ENCODE measurements at regions not wholly inside any gene's neighbourhood (a gene's known extent, or its start where the extent isn't known, plus 50 kb on each side); places are given as distances from the start of the nearest gene placed in this dataset.

- H3K27ac ChIP-seq (ENCODE audit: low read length): no peak overlapping the region
- H3K9ac ChIP-seq (ENCODE audit: low read depth, low read length): no peak overlapping the region
- no peaks in the 10 kb centered on the region for H3K4me1 ChIP-seq (ENCODE audit: insufficient read depth, low read length)
- H3K9me3 ChIP-seq (ENCODE audit: insufficient read depth, low read depth, low read length): no peaks in the 10 kb centered on the region
- no peaks in the 10 kb centered on the region for H3K27me3 ChIP-seq (ENCODE audit: insufficient read depth, low read length)
- H3K4me3 ChIP-seq (ENCODE audit: low read length): no peak overlapping the region
- H3K36me3 ChIP-seq (ENCODE audit: insufficient read depth, low read depth, low read length): no peaks in the 10 kb centered on the region
These were observed 204.0 kb upstream of the FAT1 start for GRCh38 chr4:186927624-186928023.

DNA sequence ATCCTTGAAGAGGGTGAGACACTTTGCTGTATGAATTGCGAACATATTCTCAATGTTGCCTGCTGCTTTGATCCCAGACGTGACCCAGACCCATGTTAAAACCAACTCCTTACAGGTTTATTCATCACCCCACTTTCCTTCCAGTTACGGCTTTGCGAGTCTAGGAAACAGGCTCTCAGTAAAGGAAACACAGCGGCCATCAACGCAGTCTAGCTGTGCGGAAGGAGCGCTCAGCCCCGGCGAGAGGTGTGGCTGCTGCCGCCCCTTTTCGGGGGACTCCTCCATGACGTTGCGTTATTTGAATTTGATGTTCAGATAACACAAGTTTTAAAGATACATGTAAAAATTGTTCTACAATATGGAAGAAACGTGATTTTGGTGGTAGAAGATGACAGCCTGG, 206.4 kb upstream of the FAT1 start:
- Histone ChIP-seq H3K9ac (ENCODE audit: low read depth, low read length) (no peak overlapping the region), H3K36me3 (ENCODE audit: insufficient read depth, low read depth, low read length) (no peaks in the 10 kb centered on the region), H3K4me3 (ENCODE audit: low read length) (no peak overlapping the region), H3K27me3 (ENCODE audit: insufficient read depth, low read length) (no peaks in the 10 kb centered on the region), H3K4me1 (ENCODE audit: insufficient read depth, low read length) (no peaks in the 10 kb centered on the region), H3K9me3 (ENCODE audit: insufficient read depth, low read depth, low read length) (no peaks in the 10 kb centered on the region), H3K27ac (ENCODE audit: low read length) (no peak overlapping the region)

DNA sequence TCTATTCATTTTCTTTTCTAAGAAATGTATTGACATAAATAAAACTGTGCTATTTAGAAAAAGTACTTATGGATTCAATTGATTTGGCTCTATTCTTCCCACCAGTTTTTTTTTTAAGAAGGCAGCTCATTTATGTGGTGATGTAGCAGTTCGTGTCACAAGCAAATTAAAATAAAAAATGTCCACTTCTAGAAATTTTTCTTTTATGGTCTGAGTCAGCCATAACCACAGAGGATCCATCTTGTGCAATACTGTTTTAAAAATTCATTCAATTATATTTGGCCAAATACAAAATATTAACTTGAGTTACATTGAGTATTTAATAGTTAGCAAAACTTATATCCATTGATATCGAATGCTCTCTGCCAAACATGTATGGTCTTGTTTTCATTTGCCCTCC, 207.9 kb upstream of the FAT1 start:
- Histone ChIP-seq H3K36me3 (ENCODE audit: insufficient read depth, low read depth, low read length) (no peaks in the 10 kb centered on the region), H3K4me3 (ENCODE audit: low read length) (no peak overlapping the region)

GRCh38 chr4:186932196-186932595, 208.5 kb upstream of the FAT1 start:
- Histone ChIP-seq H3K27me3 (ENCODE audit: insufficient read depth, low read length) (no peaks in the 10 kb centered on the region), H3K4me3 (ENCODE audit: low read length) (no peak overlapping the region), H3K9me3 (ENCODE audit: insufficient read depth, low read depth, low read length) (no peaks in the 10 kb centered on the region), H3K4me1 (ENCODE audit: insufficient read depth, low read length) (no peaks in the 10 kb centered on the region; the same call in 1 of the 2 replicates), H3K36me3 (ENCODE audit: insufficient read depth, low read depth, low read length) (no peaks in the 10 kb centered on the region), H3K27ac (ENCODE audit: low read length) (no peak overlapping the region), H3K9ac (ENCODE audit: low read depth, low read length) (no peak overlapping the region)

More for the DNA sequence above, 207.9 kb upstream of the FAT1 start:
- no peak overlapping the region for H3K9ac ChIP-seq (ENCODE audit: low read depth, low read length)
- no peaks in the 10 kb centered on the region for H3K4me1 ChIP-seq (ENCODE audit: insufficient read depth, low read length)
- H3K27me3 ChIP-seq (ENCODE audit: insufficient read depth, low read length): no peaks in the 10 kb centered on the region
- H3K9me3 ChIP-seq (ENCODE audit: insufficient read depth, low read depth, low read length): no peaks in the 10 kb centered on the region
- H3K27ac ChIP-seq (ENCODE audit: low read length): no peak overlapping the region

GRCh38 chr4:186932631-186933187, 209.1 kb upstream of the FAT1 start:
- H3K27me3 ChIP-seq (ENCODE audit: insufficient read depth, low read length): no peaks in the 10 kb centered on the region
- no peak overlapping the region for H3K9ac ChIP-seq (ENCODE audit: low read depth, low read length)
- H3K4me1 ChIP-seq (ENCODE audit: insufficient read depth, low read length): no peaks in the 10 kb centered on the region; the same call in 1 of the 2 replicates
- no peak overlapping the region for H3K27ac ChIP-seq (ENCODE audit: low read length)
- no peaks in the 10 kb centered on the region for H3K36me3 ChIP-seq (ENCODE audit: insufficient read depth, low read depth, low read length)
- H3K4me3 ChIP-seq (ENCODE audit: low read length): no peak overlapping the region
- no peaks in the 10 kb centered on the region for H3K9me3 ChIP-seq (ENCODE audit: insufficient read depth, low read depth, low read length)

DNA sequence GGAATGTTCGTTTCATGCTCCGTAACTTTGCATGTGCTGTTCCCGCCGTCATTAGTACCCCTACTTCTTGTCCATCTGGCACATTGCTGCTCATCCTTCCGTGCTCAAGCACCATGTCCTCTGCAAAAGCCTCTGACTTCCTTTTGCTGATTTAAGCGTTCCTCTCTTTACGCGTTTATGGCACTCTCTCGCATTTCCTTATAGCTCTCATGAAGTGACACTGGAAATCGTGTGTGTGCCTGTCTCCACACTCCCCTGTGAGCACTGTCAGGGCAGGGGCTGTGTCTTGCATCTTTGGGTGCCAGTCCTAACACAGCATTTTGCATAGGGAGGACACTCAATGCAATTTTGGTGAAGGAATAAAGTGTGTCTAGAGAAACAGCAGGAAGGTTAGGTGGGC, 210.6 kb upstream of the FAT1 start:
- no peak overlapping the region for H3K27ac ChIP-seq (ENCODE audit: low read length)
- no peaks in the 10 kb centered on the region for H3K36me3 ChIP-seq (ENCODE audit: insufficient read depth, low read depth, low read length)
- no peaks in the 10 kb centered on the region; the same call in 1 of the 2 replicates for H3K4me1 ChIP-seq (ENCODE audit: insufficient read depth, low read length)
- H3K9me3 ChIP-seq (ENCODE audit: insufficient read depth, low read depth, low read length): no peaks in the 10 kb centered on the region
- no peaks in the 10 kb centered on the region for H3K27me3 ChIP-seq (ENCODE audit: insufficient read depth, low read length)
- H3K9ac ChIP-seq (ENCODE audit: low read depth, low read length): no peak overlapping the region
- H3K4me3 ChIP-seq (ENCODE audit: low read length): no peak overlapping the region

GRCh38 chr4:186934841-186935443, 211.3 kb upstream of the FAT1 start:
- no peaks in the 10 kb centered on the region for H3K9me3 ChIP-seq (ENCODE audit: insufficient read depth, low read depth, low read length)
- H3K4me3 ChIP-seq (ENCODE audit: low read length): no peak overlapping the region
- no peaks in the 10 kb centered on the region for H3K36me3 ChIP-seq (ENCODE audit: insufficient read depth, low read depth, low read length)
- no peak overlapping the region for H3K27ac ChIP-seq (ENCODE audit: low read length)
- no peaks in the 10 kb centered on the region for H3K27me3 ChIP-seq (ENCODE audit: insufficient read depth, low read length)
- no peak overlapping the region for H3K9ac ChIP-seq (ENCODE audit: low read depth, low read length)
- H3K4me1 ChIP-seq (ENCODE audit: insufficient read depth, low read length): no peaks in the 10 kb centered on the region; the same call in 1 of the 2 replicates

DNA sequence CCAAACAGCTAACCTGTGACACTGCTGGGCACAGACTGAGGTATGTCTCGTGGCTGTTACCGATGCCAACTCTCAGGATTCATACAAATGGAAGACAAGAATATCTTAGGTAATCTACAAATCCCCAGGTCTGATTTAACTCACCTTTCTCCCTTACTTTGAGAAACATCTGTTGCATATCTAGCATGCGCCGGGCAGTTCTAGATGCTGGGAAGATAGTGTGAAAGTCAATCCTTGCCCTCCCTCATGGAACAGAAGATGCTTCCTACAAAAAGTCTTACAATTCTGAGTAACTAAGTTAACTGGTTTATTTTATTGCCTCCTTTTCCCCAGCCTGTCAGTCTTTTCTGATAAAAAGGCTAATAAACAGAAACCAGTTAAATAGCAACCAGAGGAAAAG, 212.2 kb upstream of the FAT1 start:
- Histone ChIP-seq H3K9me3 (ENCODE audit: insufficient read depth, low read depth, low read length) (no peaks in the 10 kb centered on the region), H3K27ac (ENCODE audit: low read length) (no peak overlapping the region), H3K27me3 (ENCODE audit: insufficient read depth, low read length) (no peaks in the 10 kb centered on the region), H3K9ac (ENCODE audit: low read depth, low read length) (no peak overlapping the region), H3K36me3 (ENCODE audit: insufficient read depth, low read depth, low read length) (no peaks in the 10 kb centered on the region), H3K4me1 (ENCODE audit: insufficient read depth, low read length) (no peaks in the 10 kb centered on the region; the same call in 1 of the 2 replicates), H3K4me3 (ENCODE audit: low read length) (no peak overlapping the region)

DNA sequence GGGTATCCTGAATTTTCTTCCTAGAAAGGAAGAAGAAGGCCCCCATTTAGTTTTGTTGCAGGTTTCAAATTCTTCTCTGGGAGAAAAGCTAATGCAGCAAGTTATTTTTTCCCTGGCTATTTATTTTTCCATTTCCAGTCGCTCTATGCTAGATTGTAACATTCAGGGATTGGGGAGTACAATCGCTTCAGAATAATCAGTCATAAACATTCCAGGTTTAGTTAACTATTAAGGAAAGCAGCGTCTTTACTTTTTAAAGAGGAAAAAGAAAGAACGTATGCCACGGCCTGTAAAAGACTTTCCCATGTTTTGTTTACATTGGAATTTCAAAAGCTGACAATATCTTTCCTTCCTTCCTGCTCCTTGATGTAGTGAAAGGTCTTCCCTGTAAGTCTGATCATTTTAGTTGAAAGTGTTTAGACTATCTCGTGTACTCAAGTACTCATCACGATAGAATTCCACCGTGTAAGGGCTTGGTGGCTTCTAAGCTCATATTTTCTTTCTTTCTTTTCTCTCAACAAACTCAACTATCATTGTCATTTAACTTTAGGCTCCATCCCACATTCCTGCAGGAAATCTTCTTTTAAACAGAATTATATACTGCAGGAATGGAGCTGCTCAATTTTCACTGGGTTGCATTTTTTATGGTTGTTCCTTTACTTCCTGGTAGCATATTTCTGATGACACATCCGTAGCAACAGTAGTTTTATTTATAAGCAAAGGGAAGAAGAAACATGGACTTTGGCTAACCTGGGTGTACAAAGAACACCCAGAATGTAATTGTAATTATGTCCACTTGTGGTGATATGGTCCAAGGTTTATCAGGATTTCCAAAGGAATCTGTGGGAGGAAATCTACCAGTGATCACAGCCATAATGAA, 213.1 kb upstream of the FAT1 start:
- Histone ChIP-seq H3K27me3 (ENCODE audit: insufficient read depth, low read length) (no peaks in the 10 kb centered on the region), H3K4me1 (ENCODE audit: insufficient read depth, low read length) (no peaks in the 10 kb centered on the region; the same call in 1 of the 2 replicates), H3K27ac (ENCODE audit: low read length) (no peak overlapping the region), H3K9me3 (ENCODE audit: insufficient read depth, low read depth, low read length) (no peaks in the 10 kb centered on the region), H3K4me3 (ENCODE audit: low read length) (no peak overlapping the region), H3K9ac (ENCODE audit: low read depth, low read length) (no peak overlapping the region), H3K36me3 (ENCODE audit: insufficient read depth, low read depth, low read length) (no peaks in the 10 kb centered on the region)

DNA sequence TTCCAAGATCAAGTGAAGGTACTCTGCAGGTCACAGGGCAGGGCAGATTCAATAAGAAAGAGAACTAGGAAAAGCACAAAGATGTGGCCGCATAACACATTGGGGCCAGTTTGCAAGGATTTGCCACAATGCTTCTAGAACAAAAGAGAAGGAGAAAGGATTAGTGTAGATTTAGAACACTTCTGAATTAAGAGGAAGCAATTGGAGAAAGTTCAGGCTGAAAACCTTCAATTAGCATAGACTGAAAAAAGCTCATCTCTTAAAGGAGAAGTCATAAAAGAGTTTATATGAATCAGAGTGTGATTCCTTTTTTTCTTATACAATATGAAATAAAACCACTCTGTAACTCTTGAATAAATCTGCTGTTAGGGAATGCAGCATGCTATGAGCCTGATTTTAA, 215.6 kb upstream of the FAT1 start:
- H3K36me3 ChIP-seq (ENCODE audit: insufficient read depth, low read depth, low read length): no peaks in the 10 kb centered on the region
- H3K27me3 ChIP-seq (ENCODE audit: insufficient read depth, low read length): no peaks in the 10 kb centered on the region
- H3K27ac ChIP-seq (ENCODE audit: low read length): no peak overlapping the region
- no peak overlapping the region for H3K9ac ChIP-seq (ENCODE audit: low read depth, low read length)
- no peaks in the 10 kb centered on the region for H3K9me3 ChIP-seq (ENCODE audit: insufficient read depth, low read depth, low read length)
- H3K4me1 ChIP-seq (ENCODE audit: insufficient read depth, low read length): no peaks in the 10 kb centered on the region; the same call in 1 of the 2 replicates
- no peak overlapping the region for H3K4me3 ChIP-seq (ENCODE audit: low read length)

- no peak overlapping the region for H3K9ac ChIP-seq (ENCODE audit: low read depth, low read length)
- H3K4me1 ChIP-seq (ENCODE audit: insufficient read depth, low read length): no peaks in the 10 kb centered on the region; the same call in 1 of the 2 replicates
- no peak overlapping the region for H3K27ac ChIP-seq (ENCODE audit: low read length)
- H3K9me3 ChIP-seq (ENCODE audit: insufficient read depth, low read depth, low read length): no peaks in the 10 kb centered on the region
- H3K27me3 ChIP-seq (ENCODE audit: insufficient read depth, low read length): no peaks in the 10 kb centered on the region
- no peak overlapping the region for H3K4me3 ChIP-seq (ENCODE audit: low read length)
- H3K36me3 ChIP-seq (ENCODE audit: insufficient read depth, low read depth, low read length): no peaks in the 10 kb centered on the region
These were observed 216.1 kb upstream of the FAT1 start for GRCh38 chr4:186939766-186940165.

- Histone ChIP-seq H3K27ac (ENCODE audit: low read length) (no peak overlapping the region), H3K9me3 (ENCODE audit: insufficient read depth, low read depth, low read length) (no peaks in the 10 kb centered on the region), H3K36me3 (ENCODE audit: insufficient read depth, low read depth, low read length) (no peaks in the 10 kb centered on the region), H3K9ac (ENCODE audit: low read depth, low read length) (no peak overlapping the region), H3K4me1 (ENCODE audit: insufficient read depth, low read length) (no peaks in the 10 kb centered on the region; the same call in 1 of the 2 replicates), H3K27me3 (ENCODE audit: insufficient read depth, low read length) (no peaks in the 10 kb centered on the region), H3K4me3 (ENCODE audit: low read length) (no peak overlapping the region)
These were observed 216.8 kb upstream of the FAT1 start for GRCh38 chr4:186940476-186940875.

Measured in iPS-20b (cell line).